ENCODE measurements at regions not wholly inside any gene's neighbourhood (a gene's known extent, or its start where the extent isn't known, plus 50 kb on each side); places are given as distances from the start of the nearest gene placed in this dataset.
"Not testable (repeated sequence)": the region's sequence is repeated elsewhere in the genome, so short reads cannot be mapped to it uniquely, and the experiment has no call there.

GRCh38 chr2:234156326-234156725, 105.8 kb downstream of the SPP2 start:
- Histone ChIP-seq H3K4me1 (ENCODE audit: control insufficient read depth, insufficient read depth, low read length) (no peaks in the 10 kb centered on the region), H3K27me3 (ENCODE audit: control insufficient read depth, insufficient read depth, low read length) (no peaks in the 10 kb centered on the region), H3K36me3 (ENCODE audit: control insufficient read depth, insufficient read depth, low read length) (no peaks in the 10 kb centered on the region), H3K9me3 (ENCODE audit: control insufficient read depth, insufficient read depth, low read length) (peaks cover 1% of the 10 kb centered on the region), H3K27ac (ENCODE audit: low read length) (no peak overlapping the region), H3K4me3 (ENCODE audit: low read length) (no peak overlapping the region)
- DNase-seq (ENCODE audit: low read depth, low spot score) = no peak
- WGBS (ENCODE audit: insufficient coverage, insufficient read length) = no CpG with 5 or more reads among the region's 3 CpGs

DNA sequence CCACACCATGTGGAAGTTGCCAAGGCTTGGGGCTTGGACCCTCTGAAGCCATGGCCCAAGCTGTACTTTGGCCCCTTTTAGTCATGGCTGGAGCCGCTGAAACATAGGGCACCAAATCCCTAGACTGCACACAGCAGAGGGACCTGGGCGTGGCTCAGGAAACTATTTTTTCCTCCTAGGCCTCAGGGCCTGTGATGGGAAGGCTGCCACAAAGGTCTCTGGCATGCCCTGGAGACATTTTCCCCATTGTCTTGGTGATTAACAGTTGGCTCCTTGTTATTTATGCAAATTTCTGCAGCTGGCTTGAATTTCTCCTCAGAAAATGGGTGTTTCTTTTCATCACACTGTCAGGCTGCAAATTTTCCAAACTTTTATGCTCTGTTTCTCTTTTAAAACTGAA, 102.3 kb downstream of the SPP2 start:
- no CpG with 5 or more reads among the region's 2 CpGs for WGBS (ENCODE audit: insufficient coverage, insufficient read length)
- H3K36me3 ChIP-seq (ENCODE audit: control insufficient read depth, insufficient read depth, low read length); DNase-seq (ENCODE audit: low read depth, low spot score); H3K4me1 ChIP-seq (ENCODE audit: control insufficient read depth, insufficient read depth, low read length); H3K4me3 ChIP-seq (ENCODE audit: low read length); H3K9me3 ChIP-seq (ENCODE audit: control insufficient read depth, insufficient read depth, low read length); H3K27ac ChIP-seq (ENCODE audit: low read length); H3K27me3 ChIP-seq (ENCODE audit: control insufficient read depth, insufficient read depth, low read length): not testable (repeated sequence)

DNA sequence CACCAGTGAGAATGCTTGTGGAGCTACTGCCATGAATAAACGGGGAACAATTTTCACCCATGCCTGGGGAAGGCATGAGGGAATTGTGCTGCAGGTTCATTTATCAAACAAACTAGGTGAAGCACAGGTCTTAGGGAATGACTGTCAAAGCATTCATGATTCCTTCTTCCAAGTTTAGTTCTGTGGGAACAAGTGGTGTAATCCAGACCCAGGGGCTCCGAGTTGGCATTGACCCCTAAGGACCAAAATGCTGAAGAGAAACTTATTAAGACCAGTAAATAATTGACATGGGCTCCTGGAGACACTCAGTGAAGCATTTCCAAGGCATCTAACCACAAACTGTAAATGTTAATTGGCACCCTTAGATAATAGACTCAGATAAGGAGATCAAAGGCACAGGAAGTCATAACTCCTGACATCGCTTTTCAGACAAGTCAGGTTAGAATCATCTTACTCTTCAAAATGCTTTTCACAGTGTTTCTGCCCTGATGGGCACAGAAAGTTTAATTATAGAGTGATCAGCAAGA, 96.9 kb downstream of the SPP2 start:
- whole genome bisulfite sequencing (ENCODE audit: insufficient coverage, insufficient read length) = no CpG with 5 or more reads among the region's 3 CpGs
- Histone ChIP-seq H3K36me3 (ENCODE audit: control insufficient read depth, insufficient read depth, low read length) (no peaks in the 10 kb centered on the region), H3K27me3 (ENCODE audit: control insufficient read depth, insufficient read depth, low read length) (no peaks in the 10 kb centered on the region), H3K27ac (ENCODE audit: low read length) (no peak overlapping the region), H3K4me1 (ENCODE audit: control insufficient read depth, insufficient read depth, low read length) (no peaks in the 10 kb centered on the region), H3K9me3 (ENCODE audit: control insufficient read depth, insufficient read depth, low read length) (no peaks in the 10 kb centered on the region), H3K4me3 (ENCODE audit: low read length) (no peak overlapping the region)
- DNase-seq (ENCODE audit: low read depth, low spot score) = no peak

- DNase-seq (ENCODE audit: low read depth, low spot score) = no peak
- H3K27ac ChIP-seq (ENCODE audit: low read length) = no peak overlapping the region
- H3K4me1 ChIP-seq (ENCODE audit: control insufficient read depth, insufficient read depth, low read length) = no peaks in the 10 kb centered on the region
- no peaks in the 10 kb centered on the region for H3K36me3 ChIP-seq (ENCODE audit: control insufficient read depth, insufficient read depth, low read length)
- no peak overlapping the region for H3K4me3 ChIP-seq (ENCODE audit: low read length)
- WGBS (ENCODE audit: insufficient coverage, insufficient read length) = no CpG with 5 or more reads among the region's 8 CpGs
- no peaks in the 10 kb centered on the region for H3K9me3 ChIP-seq (ENCODE audit: control insufficient read depth, insufficient read depth, low read length)
- H3K27me3 ChIP-seq (ENCODE audit: control insufficient read depth, insufficient read depth, low read length) = no peaks in the 10 kb centered on the region
These were observed 95.8 kb downstream of the SPP2 start for GRCh38 chr2:234146087-234146826.

GRCh38 chr2:234145511-234145910, 95.0 kb downstream of the SPP2 start:
- H3K36me3 ChIP-seq (ENCODE audit: control insufficient read depth, insufficient read depth, low read length) = no peaks in the 10 kb centered on the region
- no CpG with 5 or more reads among the region's 2 CpGs for WGBS (ENCODE audit: insufficient coverage, insufficient read length)
- no peaks in the 10 kb centered on the region for H3K4me1 ChIP-seq (ENCODE audit: control insufficient read depth, insufficient read depth, low read length)
- H3K9me3 ChIP-seq (ENCODE audit: control insufficient read depth, insufficient read depth, low read length) = no peaks in the 10 kb centered on the region
- H3K4me3 ChIP-seq (ENCODE audit: low read length) = no peak overlapping the region
- no peak overlapping the region for H3K27ac ChIP-seq (ENCODE audit: low read length)
- no peaks in the 10 kb centered on the region for H3K27me3 ChIP-seq (ENCODE audit: control insufficient read depth, insufficient read depth, low read length)
- DNase-seq (ENCODE audit: low read depth, low spot score) = no peak

DNA sequence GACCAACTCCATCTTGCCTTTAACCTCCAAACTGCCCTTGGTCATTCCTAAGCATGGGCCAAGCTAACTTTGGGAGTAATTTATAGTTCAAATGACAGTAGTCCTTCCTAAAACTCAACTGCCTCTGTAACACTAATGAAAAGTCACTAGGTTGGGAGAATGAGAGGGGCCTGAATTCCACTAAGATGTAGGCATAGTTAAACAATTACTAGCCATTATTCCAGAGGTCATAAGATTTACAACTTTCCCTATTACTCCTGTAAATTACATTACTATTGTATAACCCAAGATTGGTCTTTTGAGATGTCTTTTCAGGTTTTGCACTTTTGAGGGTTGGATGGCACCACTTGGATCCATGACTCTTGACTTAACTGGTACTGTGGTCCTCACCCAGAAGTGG, 94.6 kb downstream of the SPP2 start:
- no peak for DNase-seq (ENCODE audit: low read depth, low spot score)
- Histone ChIP-seq H3K4me3 (ENCODE audit: low read length) (no peak overlapping the region), H3K9me3 (ENCODE audit: control insufficient read depth, insufficient read depth, low read length) (no peaks in the 10 kb centered on the region), H3K36me3 (ENCODE audit: control insufficient read depth, insufficient read depth, low read length) (no peaks in the 10 kb centered on the region), H3K4me1 (ENCODE audit: control insufficient read depth, insufficient read depth, low read length) (no peaks in the 10 kb centered on the region), H3K27ac (ENCODE audit: low read length) (no peak overlapping the region), H3K27me3 (ENCODE audit: control insufficient read depth, insufficient read depth, low read length) (no peaks in the 10 kb centered on the region)

DNA sequence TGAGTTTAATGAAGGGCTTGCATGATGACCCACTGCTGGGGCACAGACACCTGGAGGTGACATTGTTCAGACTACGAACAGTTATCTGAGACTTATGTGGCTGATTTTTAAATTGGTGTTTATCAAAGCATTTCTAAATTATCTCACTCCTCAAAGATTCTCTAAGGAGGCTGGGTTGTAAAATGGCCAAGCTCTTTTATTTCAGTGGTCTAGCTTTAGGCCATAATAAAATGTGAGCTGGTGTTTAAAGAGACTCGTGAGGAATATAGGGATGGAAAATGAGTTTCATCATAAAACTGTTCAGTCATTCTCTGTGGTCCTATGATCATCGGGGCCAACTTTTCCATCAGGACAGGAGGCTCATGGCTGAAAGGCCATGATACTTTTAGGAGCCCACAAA, 93.4 kb downstream of the SPP2 start:
- Histone ChIP-seq H3K9me3 (ENCODE audit: control insufficient read depth, insufficient read depth, low read length) (no peaks in the 10 kb centered on the region), H3K27me3 (ENCODE audit: control insufficient read depth, insufficient read depth, low read length) (no peaks in the 10 kb centered on the region), H3K36me3 (ENCODE audit: control insufficient read depth, insufficient read depth, low read length) (no peaks in the 10 kb centered on the region), H3K4me3 (ENCODE audit: low read length) (no peak overlapping the region), H3K4me1 (ENCODE audit: control insufficient read depth, insufficient read depth, low read length) (no peaks in the 10 kb centered on the region), H3K27ac (ENCODE audit: low read length) (no peak overlapping the region)
- WGBS (ENCODE audit: insufficient coverage, insufficient read length) = no CpG with 5 or more reads among the region's 3 CpGs
- no peak for DNase-seq (ENCODE audit: low read depth, low spot score)

- DNase-seq (ENCODE audit: low read depth, low spot score) = no peak
- no CpG with 5 or more reads among the region's 3 CpGs for WGBS (ENCODE audit: insufficient coverage, insufficient read length)
- no peaks in the 10 kb centered on the region for H3K9me3 ChIP-seq (ENCODE audit: control insufficient read depth, insufficient read depth, low read length)
- no peak overlapping the region for H3K27ac ChIP-seq (ENCODE audit: low read length)
- no peaks in the 10 kb centered on the region for H3K27me3 ChIP-seq (ENCODE audit: control insufficient read depth, insufficient read depth, low read length)
- H3K4me1 ChIP-seq (ENCODE audit: control insufficient read depth, insufficient read depth, low read length) = no peaks in the 10 kb centered on the region
- H3K36me3 ChIP-seq (ENCODE audit: control insufficient read depth, insufficient read depth, low read length) = no peaks in the 10 kb centered on the region
- H3K4me3 ChIP-seq (ENCODE audit: low read length) = no peak overlapping the region
These were observed 92.0 kb downstream of the SPP2 start for GRCh38 chr2:234142530-234142929.

GRCh38 chr2:234139755-234140154, 89.3 kb downstream of the SPP2 start:
- no peaks in the 10 kb centered on the region for H3K9me3 ChIP-seq (ENCODE audit: control insufficient read depth, insufficient read depth, low read length)
- H3K36me3 ChIP-seq (ENCODE audit: control insufficient read depth, insufficient read depth, low read length) = no peaks in the 10 kb centered on the region
- H3K4me3 ChIP-seq (ENCODE audit: low read length) = no peak overlapping the region
- H3K4me1 ChIP-seq (ENCODE audit: control insufficient read depth, insufficient read depth, low read length) = peaks cover 3% of the 10 kb centered on the region
- no peaks in the 10 kb centered on the region for H3K27me3 ChIP-seq (ENCODE audit: control insufficient read depth, insufficient read depth, low read length)
- WGBS (ENCODE audit: insufficient coverage, insufficient read length) = no CpG with 5 or more reads among the region's 5 CpGs
- no peak for DNase-seq (ENCODE audit: low read depth, low spot score)
- H3K27ac ChIP-seq (ENCODE audit: low read length) = no peak overlapping the region

DNA sequence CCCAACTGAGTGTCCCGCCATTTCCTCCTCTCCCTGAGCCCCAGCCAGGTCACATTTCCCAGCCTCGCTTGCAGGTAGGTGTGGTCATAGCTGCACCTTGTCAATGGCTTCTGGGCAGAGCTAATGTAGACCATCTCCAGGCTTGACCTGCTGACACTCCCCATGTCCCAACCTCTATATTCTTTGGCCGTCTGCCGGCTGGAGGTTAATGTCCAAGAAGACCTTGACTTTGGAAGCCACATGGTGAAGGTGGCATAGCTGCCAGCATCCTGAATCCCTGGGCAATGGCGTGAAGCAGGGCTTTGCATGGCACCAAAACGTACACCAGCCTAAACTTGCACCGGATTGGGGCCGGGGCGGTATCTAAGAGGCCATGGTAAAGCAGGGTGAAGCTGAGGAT, 88.3 kb downstream of the SPP2 start:
- Histone ChIP-seq H3K4me3 (ENCODE audit: low read length) (no peak overlapping the region), H3K9me3 (ENCODE audit: control insufficient read depth, insufficient read depth, low read length) (no peaks in the 10 kb centered on the region), H3K27ac (ENCODE audit: low read length) (no peak overlapping the region), H3K4me1 (ENCODE audit: control insufficient read depth, insufficient read depth, low read length) (peaks cover 3% of the 10 kb centered on the region), H3K27me3 (ENCODE audit: control insufficient read depth, insufficient read depth, low read length) (no peaks in the 10 kb centered on the region), H3K36me3 (ENCODE audit: control insufficient read depth, insufficient read depth, low read length) (no peaks in the 10 kb centered on the region)
- no CpG with 5 or more reads among the region's 9 CpGs for WGBS (ENCODE audit: insufficient coverage, insufficient read length)
- DNase-seq (ENCODE audit: low read depth, low spot score) = no peak

DNA sequence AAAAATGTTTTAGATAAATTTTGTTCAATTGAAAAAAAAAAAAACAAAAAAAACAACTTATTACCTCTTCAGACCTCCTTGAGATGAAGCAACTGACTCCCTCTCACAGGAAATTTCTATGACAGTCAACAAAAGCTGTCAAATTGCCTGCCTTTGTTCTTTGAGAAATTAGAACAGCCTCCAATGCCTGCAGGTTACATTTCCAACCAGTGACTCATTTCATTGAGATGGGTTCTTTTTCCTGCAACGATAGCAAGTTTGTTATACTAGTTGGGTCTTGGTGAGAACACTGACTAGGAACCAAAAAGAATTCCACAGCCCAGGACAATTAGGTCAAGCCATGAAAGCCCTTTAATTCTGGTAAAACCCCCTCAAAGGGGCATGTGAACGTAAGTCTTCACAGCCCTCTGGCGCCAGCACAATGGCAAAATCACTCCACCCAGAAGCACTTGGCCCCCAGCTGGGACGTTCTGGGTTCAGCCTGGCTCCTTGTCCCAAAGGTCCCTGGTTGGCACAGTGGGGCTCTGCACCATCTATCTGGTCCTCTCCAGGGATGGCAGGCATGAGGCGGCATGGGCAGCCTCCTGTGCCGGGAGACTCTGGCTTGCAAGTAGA, 87.0 kb downstream of the SPP2 start:
- H3K4me1 ChIP-seq (ENCODE audit: control insufficient read depth, insufficient read depth, low read length) = peaks cover 3% of the 10 kb centered on the region
- H3K27ac ChIP-seq (ENCODE audit: low read length) = no peak overlapping the region
- H3K27me3 ChIP-seq (ENCODE audit: control insufficient read depth, insufficient read depth, low read length) = no peaks in the 10 kb centered on the region
- no CpG with 5 or more reads among the region's 6 CpGs for WGBS (ENCODE audit: insufficient coverage, insufficient read length)
- DNase-seq (ENCODE audit: low read depth, low spot score) = no peak
- H3K36me3 ChIP-seq (ENCODE audit: control insufficient read depth, insufficient read depth, low read length) = no peaks in the 10 kb centered on the region
- H3K9me3 ChIP-seq (ENCODE audit: control insufficient read depth, insufficient read depth, low read length) = no peaks in the 10 kb centered on the region
- no peak overlapping the region for H3K4me3 ChIP-seq (ENCODE audit: low read length)

All from iPS DF 6.9 (cell line).